Aorta (tissue), 5 donors: ENCODE measurements at regions not wholly inside any gene's neighbourhood (a gene's known extent, or its start where the extent isn't known, plus 50 kb on each side); places are given as distances from the start of the nearest gene placed in this dataset.

Source experiments
- ATAC-seq: fragments of 200-7000 bp; cut with Tn5 transposase; one replicate; pipeline ENCODE4 v1.9.1; 2022; ENCODE audit warnings: moderate library complexity; ENCODE audit not compliant: low FRiP score
- DNase-seq, 2 donors: peaks; one replicate each; pipeline ENCODE4 v3.0.0-alpha.2; 2020
- H3K27ac ChIP-seq, 2 donors: one replicate each; pipeline ENCODE4 v1.5.1; 2013; ENCODE audit warnings: low read length in 2 of 2, mild to moderate bottlenecking in 2 of 2, moderate library complexity in 2 of 2, control low read depth in 1 of 2, inconsistent platforms in 1 of 2, low read depth in 1 of 2
- H3K27me3 ChIP-seq, 2 donors: one replicate each; pipeline ENCODE4 v1.6.1; 2013; ENCODE audit warnings: control low read depth in 1 of 2, low read length in 1 of 2, mild to moderate bottlenecking in 1 of 2, moderate library complexity in 1 of 2; ENCODE audit not compliant: insufficient read depth in 2 of 2, control insufficient read depth in 1 of 2
- H3K36me3 ChIP-seq, 2 donors: one replicate each; pipeline ENCODE4 v1.6.1; 2013; ENCODE audit warnings: control low read depth in 1 of 2, low read length in 1 of 2, mild to moderate bottlenecking in 1 of 2; ENCODE audit not compliant: insufficient read depth in 2 of 2, control insufficient read depth in 1 of 2
- H3K4me1 ChIP-seq, 2 donors: one replicate each; pipeline ENCODE4 v1.6.1; 2013; ENCODE audit warnings: low read length in 2 of 2, control low read depth in 1 of 2, mild to moderate bottlenecking in 1 of 2, moderate library complexity in 1 of 2; ENCODE audit not compliant: insufficient read depth in 2 of 2, control insufficient read depth in 1 of 2
- H3K4me3 ChIP-seq, 2 donors: one replicate each; pipeline ENCODE4 v1.5.1; 2013; ENCODE audit warnings: low read length in 2 of 2, control low read depth in 1 of 2, mild to moderate bottlenecking in 1 of 2
- H3K9me3 ChIP-seq: one replicate; pipeline ENCODE4 v1.6.1; 2013; ENCODE audit warnings: mild to moderate bottlenecking, low read length; ENCODE audit not compliant: control insufficient read depth
- WGBS, 2 donors: extraction: QIAGEN DNeasy Blood & Tissue Kit; methylation state at CpG; one replicate each; pipeline ENCODE4 v1.1.7; 2013; 5-methylcytosine and 5-hydroxymethylcytosine counted together
- intact Hi-C, 2 donors: fragments of 100-400 bp; cut with DNase I; formaldehyde crosslinking; loops; one replicate each; pipeline versions ENCODE4 v1.14.2 to v1.15.0; 2022
- donor health status: healthy with polysubstance abuse.
- donor health status: Bipolar disorder and iron deficiency.
- donor health status: DM: no; HTN: no; CAD: no.
- donor health status: DM: no; HTN: no; CAD: no.
- donor health status: DM: yes; HTN: yes; CAD: no.

- Histone ChIP-seq H3K4me3 (no peak overlapping the region), H3K27ac (no peak overlapping the region), H3K9me3 (no peaks in the 10 kb centered on the region), H3K27me3 (no peaks in the 10 kb centered on the region), H3K4me1 (no peaks in the 10 kb centered on the region), H3K36me3 (no peaks in the 10 kb centered on the region)
- WGBS, 2 donors = 93 to 94% methylated on average over 9 of the region's 9 CpGs
- ATAC-seq (no peak), DNase-seq (no peak)
- intact Hi-C loops = no loop called here
Measured at GRCh38 chr2:45068571-45069140, 59.4 kb upstream of the SIX2 start.

GRCh38 chr2:45067859-45068570 is 58.8 kb upstream of the SIX2 start:
- WGBS, 2 donors = 70 to 71% methylated on average over 6 of the region's 6 CpGs
- intact Hi-C loops = no loop called here
- ATAC-seq (no peak), DNase-seq (no peak)
- no peaks in the 10 kb centered on the region for H3K4me1 ChIP-seq
- no peak overlapping the region for H3K4me3 ChIP-seq
- no peak overlapping the region for H3K27ac ChIP-seq
- no peaks in the 10 kb centered on the region for H3K36me3 ChIP-seq
- no peaks in the 10 kb centered on the region for H3K27me3 ChIP-seq
- H3K9me3 ChIP-seq = no peaks in the 10 kb centered on the region
